ENCODE measurements at regions not wholly inside any gene's neighbourhood (a gene's known extent, or its start where the extent isn't known, plus 50 kb on each side); places are given as distances from the start of the nearest gene placed in this dataset.

DNA sequence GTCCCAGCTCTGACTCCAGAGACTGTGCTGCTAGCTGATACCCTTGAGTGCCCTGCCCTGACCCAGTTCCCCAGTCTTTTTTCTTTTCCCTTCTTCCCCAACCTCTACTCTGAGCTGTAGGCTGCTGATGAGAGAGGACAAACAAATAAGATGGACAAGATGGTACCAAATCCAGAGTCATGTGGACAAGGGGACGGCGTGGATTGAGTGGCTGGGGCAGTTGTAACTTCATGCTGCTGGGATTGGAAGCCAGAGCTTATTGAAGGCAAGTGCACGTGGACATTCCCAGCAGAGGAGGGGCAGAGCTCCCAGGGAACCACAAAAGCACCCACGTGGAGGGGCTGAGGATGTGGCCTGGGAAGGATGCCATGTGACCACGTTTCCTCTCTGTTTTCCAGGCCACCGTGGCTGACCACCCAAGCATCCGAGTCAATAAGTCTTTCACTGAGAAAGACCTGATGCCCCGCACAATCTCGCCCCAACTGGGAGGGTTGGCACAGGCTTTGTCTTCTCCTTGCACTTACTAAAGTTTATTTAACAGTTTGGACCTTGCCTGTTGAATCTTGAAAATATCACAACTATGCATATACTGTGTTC, 323.3 kb upstream of the ZNF507 start:
- Histone ChIP-seq H3K23ac (ENCODE audit: insufficient read length) (no peak overlapping the region), H3K27me3 (replicated peaks in 1 of 4; ENCODE audit: control insufficient read depth in 3 of 4, extremely low read depth in 1 of 4, insufficient read depth in 3 of 4, low read length in 3 of 4) (no peaks in the 10 kb centered on the region), H3K9ac (replicated peaks in 1 of 4; ENCODE audit: extremely low read depth in 1 of 4, low read depth in 3 of 4, low read length in 3 of 4) (no peak overlapping the region), H4K91ac (replicated peaks; ENCODE audit: insufficient read length, low read length) (no peak overlapping the region), H2BK5ac (ENCODE audit: low read depth, low read length) (no peak overlapping the region), H3K4ac (replicated peaks; ENCODE audit: insufficient read length, low read depth, low read length) (no peak overlapping the region), H4K8ac (ENCODE audit: extremely low read depth, insufficient read depth, low read length) (no peak overlapping the region), H3K27ac (ENCODE audit: low read depth, low read length) (no peak overlapping the region), H3K14ac (ENCODE audit: insufficient read length) (no peak overlapping the region), H2BK15ac (ENCODE audit: low read length) (no peak overlapping the region), H3K18ac (ENCODE audit: extremely low read depth, low read length) (no peak overlapping the region), H4K5ac (ENCODE audit: insufficient read length, low read depth, low read length) (no peak overlapping the region), H3K56ac (replicated peaks; ENCODE audit: insufficient read length, low read depth, low read length) (no peak overlapping the region), H3K4me1 (replicated peaks in 1 of 4; ENCODE audit: control insufficient read depth in 3 of 4, insufficient read depth in 4 of 4, low read length in 3 of 4) (no peaks in the 10 kb centered on the region), H3K9me3 (ENCODE audit: insufficient read depth in 2 of 2, low read depth in 1 of 2, low read length in 1 of 2) (no peaks in the 10 kb centered on the region), H2AFZ (ENCODE audit: low read length) (no peak overlapping the region), H4K20me1 (replicated peaks in 1 of 2; ENCODE audit: control insufficient read depth in 1 of 2, insufficient read depth in 2 of 2, low read length in 2 of 2) (no peaks in the 10 kb centered on the region), H2BK12ac (ENCODE audit: low read depth, low read length) (no peak overlapping the region), H3K36me3 (ENCODE audit: control insufficient read depth in 2 of 4, insufficient read depth in 4 of 4, low read length in 3 of 4) (no peaks in the 10 kb centered on the region), H3K79me2 (ENCODE audit: control insufficient read depth in 1 of 2, insufficient read depth in 2 of 2, low read length in 2 of 2) (no peaks in the 10 kb centered on the region), H2BK120ac (replicated peaks; ENCODE audit: low read depth, low read length) (no peak overlapping the region), H2AK5ac (ENCODE audit: low read depth, low read length) (no peak overlapping the region), H3K23me2 (ENCODE audit: low read depth, low read length) (peaks cover 2% of the 10 kb centered on the region; the same call in 1 of the 2 replicates), H3K4me3 (ENCODE audit: extremely low read depth in 1 of 4, insufficient read depth in 2 of 4, low read depth in 3 of 4, low read length in 4 of 4) (no peak overlapping the region), H3K4me2 (ENCODE audit: insufficient read depth in 1 of 2, low read depth in 2 of 2, low read length in 2 of 2) (no peak overlapping the region), H3K79me1 (ENCODE audit: low read depth, low read length) (no peaks in the 10 kb centered on the region), H2BK20ac (ENCODE audit: low read length) (no peak overlapping the region)
- CTCF ChIA-PET (ENCODE audit: partially characterized antibody) = interaction anchor here (1.1 kb wide), 1 partner anchor 21 kb away, joined by 3 read pairs; no protein-coding TSS in a partner anchor
- POLR2A ChIA-PET (ENCODE audit: partially characterized antibody) = no interaction called here
- DNase-seq (ENCODE audit: low read depth in 1 of 2, low spot score in 2 of 2) (no peak), FAIRE-seq (no peak)
- 79% methylated on average over 9 of the region's 9 CpGs; no CpG with 5 or more reads in 1 of the 2 experiments for WGBS, 2 experiments (ENCODE audit: extremely low coverage in 1 of 2, insufficient coverage in 1 of 2, insufficient read length in 1 of 2, insufficient replicate concordance in 2 of 2, low coverage in 1 of 2, low lambda C conversion rate in 2 of 2, missing lambda C conversion rate in 1 of 2)
- TF ChIP-seq CBX5 (IDR thresholded peaks at IDR 0.05; ENCODE audit: low read depth, low read length) = no peak
- TF ChIP-seq, protein P1, sequence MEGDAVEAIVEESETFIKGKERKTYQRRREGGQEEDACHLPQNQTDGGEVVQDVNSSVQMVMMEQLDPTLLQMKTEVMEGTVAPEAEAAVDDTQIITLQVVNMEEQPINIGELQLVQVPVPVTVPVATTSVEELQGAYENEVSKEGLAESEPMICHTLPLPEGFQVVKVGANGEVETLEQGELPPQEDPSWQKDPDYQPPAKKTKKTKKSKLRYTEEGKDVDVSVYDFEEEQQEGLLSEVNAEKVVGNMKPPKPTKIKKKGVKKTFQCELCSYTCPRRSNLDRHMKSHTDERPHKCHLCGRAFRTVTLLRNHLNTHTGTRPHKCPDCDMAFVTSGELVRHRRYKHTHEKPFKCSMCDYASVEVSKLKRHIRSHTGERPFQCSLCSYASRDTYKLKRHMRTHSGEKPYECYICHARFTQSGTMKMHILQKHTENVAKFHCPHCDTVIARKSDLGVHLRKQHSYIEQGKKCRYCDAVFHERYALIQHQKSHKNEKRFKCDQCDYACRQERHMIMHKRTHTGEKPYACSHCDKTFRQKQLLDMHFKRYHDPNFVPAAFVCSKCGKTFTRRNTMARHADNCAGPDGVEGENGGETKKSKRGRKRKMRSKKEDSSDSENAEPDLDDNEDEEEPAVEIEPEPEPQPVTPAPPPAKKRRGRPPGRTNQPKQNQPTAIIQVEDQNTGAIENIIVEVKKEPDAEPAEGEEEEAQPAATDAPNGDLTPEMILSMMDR (IDR thresholded peaks at IDR 0.05; ENCODE audit: control extremely low read depth in 1 of 3, insufficient read depth in 1 of 3, low read depth in 1 of 3, low read length in 3 of 3) = no peak
- no peak for TF ChIP-seq EP300 (IDR thresholded peaks at IDR 0.05; ENCODE audit: borderline replicate concordance in 1 of 2, low read depth in 2 of 2, low read length in 2 of 2)
- TF ChIP-seq, protein P2, sequence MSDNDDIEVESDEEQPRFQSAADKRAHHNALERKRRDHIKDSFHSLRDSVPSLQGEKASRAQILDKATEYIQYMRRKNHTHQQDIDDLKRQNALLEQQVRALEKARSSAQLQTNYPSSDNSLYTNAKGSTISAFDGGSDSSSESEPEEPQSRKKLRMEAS (IDR thresholded peaks at IDR 0.05) = no peak
- TF ChIP-seq CBX8 (IDR thresholded peaks at IDR 0.05; ENCODE audit: borderline replicate concordance, low read depth, low read length) = no peak
- TF ChIP-seq KDM1A (IDR thresholded peaks at IDR 0.05; ENCODE audit: borderline replicate concordance, low read length) = no peak
- no peak for TF ChIP-seq CTBP2 (IDR thresholded peaks at IDR 0.05; ENCODE audit: borderline replicate concordance, insufficient read depth, insufficient read length, low read length)
- TF ChIP-seq JUN (IDR thresholded peaks at IDR 0.05; ENCODE audit: low read depth, low read length) = no peak
- TF ChIP-seq CREB1 (IDR thresholded peaks at IDR 0.05) = no peak
- no peak for TF ChIP-seq SRF (IDR thresholded peaks at IDR 0.05; ENCODE audit: low read depth, low read length)
- TF ChIP-seq MAFK (IDR thresholded peaks at IDR 0.05; ENCODE audit: low read depth, low read length) = no peak
